HG02885 (cell line): ENCODE measurements at regions not wholly inside any gene's neighbourhood (a gene's known extent, or its start where the extent isn't known, plus 50 kb on each side); places are given as distances from the start of the nearest gene placed in this dataset.
"Not testable (repeated sequence)": the region's sequence is repeated elsewhere in the genome, so short reads cannot be mapped to it uniquely, and the experiment has no call there.

Experiments used
- ATAC-seq: cut with Tn5 transposase; IDR thresholded peaks from one replicate; pipeline ENCODE4 v1.9.1; 2021; ENCODE audit warnings: mild to moderate bottlenecking; ENCODE audit not compliant: unreplicated experiment, poor library complexity

- ATAC-seq, result no peak
These were observed 1057.5 kb downstream of the GATA3 start for GRCh38 chr10:9111976-9112375.

- no peak for ATAC-seq
These were observed 1072.2 kb downstream of the GATA3 start for GRCh38 chr10:9126728-9127127.

GRCh38 chr10:9137368-9137767, 1082.9 kb downstream of the GATA3 start:
- no peak for ATAC-seq

DNA sequence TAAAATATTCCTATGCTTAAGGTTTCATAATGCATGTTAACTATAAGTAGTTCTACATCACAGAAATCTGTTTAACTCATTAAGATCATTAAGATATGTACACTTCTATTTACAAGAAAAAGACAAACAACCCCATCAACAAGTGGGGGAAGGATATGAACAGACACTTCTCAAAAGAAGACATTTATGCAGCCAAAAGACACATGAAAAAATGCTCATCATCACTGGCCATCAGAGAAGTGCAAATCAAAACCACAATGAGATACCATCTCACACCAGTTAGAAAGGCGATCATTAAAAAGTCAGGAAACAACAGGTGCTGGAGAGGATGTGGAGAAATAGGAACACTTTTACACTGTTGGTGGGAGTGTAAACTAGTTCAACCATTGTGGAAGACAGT, 1084.3 kb downstream of the GATA3 start:
- not testable (repeated sequence) for ATAC-seq

DNA sequence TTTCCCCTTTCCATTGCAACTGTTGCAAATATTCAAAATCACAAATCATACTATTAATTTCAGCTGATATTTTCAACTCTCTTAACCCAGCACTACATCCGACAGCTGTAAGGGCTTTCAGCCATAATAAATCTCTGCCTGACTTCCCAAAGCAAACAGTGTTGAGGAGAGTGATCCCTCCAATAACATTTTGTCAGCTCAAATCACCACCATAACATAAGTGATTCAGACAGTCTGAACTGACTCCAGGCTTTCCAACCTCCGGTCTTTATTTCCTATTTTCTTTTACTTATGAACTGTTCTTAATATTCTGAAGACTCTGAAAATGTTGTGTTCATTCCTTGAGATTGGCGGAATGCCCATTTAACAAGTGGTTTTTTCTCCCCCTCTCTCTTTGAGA, 1085.9 kb downstream of the GATA3 start:
- ATAC-seq, result no peak

DNA sequence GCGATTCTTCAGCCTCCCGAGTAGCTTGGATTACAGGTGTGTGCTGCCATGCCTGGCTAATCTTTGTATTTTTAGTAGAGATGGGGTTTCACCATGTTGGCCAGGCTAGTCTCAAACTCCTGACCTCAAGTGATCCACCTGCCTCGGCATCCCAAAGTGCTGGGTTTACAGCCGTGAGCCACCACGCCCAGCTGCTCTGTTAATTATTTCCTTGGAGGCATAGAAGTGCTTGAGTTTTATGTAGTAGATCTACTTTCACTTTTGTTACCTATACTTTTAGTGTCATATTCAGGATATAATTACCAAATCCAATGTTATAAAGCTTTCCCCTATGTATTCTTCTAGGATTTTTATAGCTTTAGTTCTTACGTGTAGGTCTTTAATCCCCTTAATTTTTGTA, 1093.0 kb downstream of the GATA3 start:
- ATAC-seq, result no peak

DNA sequence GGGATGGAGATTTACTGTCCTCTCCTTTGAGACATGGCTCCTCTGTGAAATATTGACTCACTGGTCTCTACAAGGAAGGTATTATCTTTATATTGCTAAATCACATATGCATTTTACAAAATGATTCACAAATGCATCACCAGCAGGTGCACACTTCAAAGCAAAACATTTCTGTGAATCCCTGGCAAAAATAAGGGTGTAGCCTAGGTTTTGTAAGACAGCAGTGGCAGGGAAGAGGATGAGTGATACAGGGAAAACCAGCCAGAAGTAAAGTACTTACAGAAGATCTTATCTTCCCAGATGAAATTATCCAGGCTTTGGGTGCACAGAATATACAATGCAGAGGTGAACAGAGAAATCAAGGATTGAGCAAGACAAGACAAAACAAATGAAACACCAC, 1094.6 kb downstream of the GATA3 start:
- ATAC-seq, result no peak

GRCh38 chr10:9153057-9153456, 1098.6 kb downstream of the GATA3 start:
- ATAC-seq, result not testable (repeated sequence)

DNA sequence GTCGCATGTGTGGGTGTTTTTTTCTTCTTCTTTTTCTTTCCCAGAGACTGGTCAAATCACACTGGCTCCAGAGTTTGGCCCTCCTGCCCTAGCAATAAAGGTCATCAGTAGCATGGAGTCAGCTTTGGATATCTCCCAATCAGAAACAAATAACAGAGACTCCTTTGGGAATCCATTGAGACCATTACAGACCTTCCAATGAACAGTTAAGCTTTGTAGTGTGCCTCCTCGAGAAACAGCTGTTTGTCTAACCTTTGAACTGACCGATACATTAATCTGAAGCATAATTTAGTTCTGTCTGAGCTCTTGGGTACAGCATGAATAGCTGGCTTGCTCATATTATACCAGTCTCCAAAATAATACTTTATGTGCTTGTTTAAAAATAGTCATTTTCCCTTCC, 1103.2 kb downstream of the GATA3 start:
- no peak for ATAC-seq

- ATAC-seq, result no peak
These were observed 1104.2 kb downstream of the GATA3 start for GRCh38 chr10:9158675-9159074.

DNA sequence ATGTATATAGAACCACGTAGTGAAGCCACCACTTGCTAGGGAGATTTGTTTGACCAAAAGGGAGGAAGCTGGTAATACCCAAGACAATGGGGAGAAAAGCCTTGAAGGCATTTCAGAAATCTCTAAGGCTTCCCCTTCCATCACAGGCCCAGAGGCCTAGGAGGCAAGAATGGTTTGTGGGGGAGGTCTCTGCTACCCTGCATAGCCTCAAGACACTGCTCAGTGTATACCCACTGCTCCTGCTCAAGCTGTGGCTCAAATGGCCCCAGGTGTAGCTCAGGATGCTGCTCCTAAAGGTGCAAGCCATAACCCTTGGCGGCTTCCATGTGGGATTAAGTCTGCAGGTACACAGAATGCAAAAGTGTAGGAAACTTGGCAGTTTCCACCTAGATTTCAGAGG, 1105.8 kb downstream of the GATA3 start:
- ATAC-seq, result no peak

GRCh38 chr10:9163699-9164098, 1109.2 kb downstream of the GATA3 start:
- ATAC-seq, result no peak

- no peak for ATAC-seq
These were observed 1112.3 kb downstream of the GATA3 start for GRCh38 chr10:9166770-9167169.

GRCh38 chr10:9172276-9172675, 1117.8 kb downstream of the GATA3 start:
- no peak for ATAC-seq

- ATAC-seq, result no peak
These were observed 1120.7 kb downstream of the GATA3 start for GRCh38 chr10:9175200-9175599.

GRCh38 chr10:9183197-9183880, 1128.9 kb downstream of the GATA3 start:
- ATAC-seq, result not testable (repeated sequence)

DNA sequence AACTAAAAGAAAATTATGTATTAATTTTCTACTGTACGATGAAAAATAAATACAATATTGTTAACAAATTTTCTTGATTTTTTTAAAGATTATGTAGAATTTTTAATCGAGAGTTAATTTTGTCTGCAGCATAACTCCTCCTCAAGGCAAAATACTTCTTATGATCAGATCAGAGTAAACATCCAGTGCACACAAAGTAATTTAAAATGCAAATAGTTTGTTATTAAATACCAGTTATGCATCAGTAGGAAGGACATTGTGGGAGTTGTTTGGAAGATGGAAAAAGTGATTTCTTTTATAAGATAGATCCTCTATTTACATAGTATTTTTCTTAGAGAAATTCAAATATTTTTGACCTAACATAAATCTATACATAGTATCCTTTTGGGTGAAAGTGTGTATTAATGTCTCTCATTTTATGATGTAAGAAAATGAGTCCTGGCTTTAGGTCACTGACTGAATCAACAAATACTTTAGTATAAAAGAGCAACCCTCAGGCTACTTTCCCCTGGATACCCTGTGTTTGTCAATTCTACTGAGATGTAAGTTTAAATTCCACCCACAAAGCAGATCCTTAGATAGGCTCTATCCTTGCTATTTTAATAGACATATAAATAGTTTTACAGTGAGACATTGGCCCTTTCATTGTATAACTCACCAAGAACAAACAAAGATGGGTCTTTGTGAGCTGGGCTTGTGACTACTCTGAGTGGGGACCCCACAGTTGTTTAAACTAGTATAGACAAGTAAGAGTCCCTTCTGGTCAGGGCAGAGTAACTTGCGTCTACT, 1133.7 kb downstream of the GATA3 start:
- no peak for ATAC-seq

DNA sequence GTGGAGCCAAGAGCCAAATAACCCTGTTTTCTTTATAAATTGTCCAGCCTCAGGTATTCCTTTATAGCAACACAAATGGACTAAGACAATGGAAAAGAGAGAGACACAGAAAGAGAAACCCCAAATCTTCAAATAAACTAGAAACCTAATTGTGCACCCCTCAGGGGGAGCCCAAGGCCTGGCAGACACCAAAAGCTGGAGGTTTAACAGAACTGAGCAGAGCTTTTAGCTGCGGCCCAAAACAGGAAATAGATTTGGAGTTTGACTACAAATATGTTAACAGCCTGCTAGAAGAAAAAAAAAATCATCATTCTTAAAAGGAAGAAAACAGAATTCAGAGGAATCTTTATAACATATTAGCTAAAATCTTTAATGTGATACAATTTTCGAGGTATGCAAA, 1135.0 kb downstream of the GATA3 start:
- no peak for ATAC-seq

- no peak for ATAC-seq
These were observed 1138.6 kb downstream of the GATA3 start for GRCh38 chr10:9193120-9193519.

- ATAC-seq, result no peak
These were observed 1140.9 kb downstream of the GATA3 start for GRCh38 chr10:9195385-9195784.

GRCh38 chr10:9198611-9199010, 1144.1 kb downstream of the GATA3 start:
- no peak for ATAC-seq

- no peak for ATAC-seq
These were observed 1151.1 kb downstream of the GATA3 start for GRCh38 chr10:9205558-9205957.
